Large intestine (tissue), 3 donors: ENCODE measurements at regions not wholly inside any gene's neighbourhood (a gene's known extent, or its start where the extent isn't known, plus 50 kb on each side); places are given as distances from the start of the nearest gene placed in this dataset.

ENCODE experiments used
- DNase-seq, 2 donors: peaks; one replicate each; pipeline versions ENCODE4 v3.0.0 to v3.0.0-alpha.2; 2013
- H3K27ac ChIP-seq: one replicate; pipeline ENCODE4 v1.5.1; 2013; ENCODE audit warnings: low read length
- H3K27me3 ChIP-seq: 2 replicates; pipeline ENCODE4 v1.6.1; 2013; ENCODE audit warnings: low read length; ENCODE audit not compliant: control insufficient read depth, insufficient read depth
- H3K36me3 ChIP-seq: 2 replicates; pipeline ENCODE4 v1.6.1; 2013; ENCODE audit warnings: low read length; ENCODE audit not compliant: control insufficient read depth, insufficient read depth
- H3K4me1 ChIP-seq: one replicate; pipeline ENCODE4 v1.6.1; 2013; ENCODE audit warnings: low read length; ENCODE audit not compliant: control insufficient read depth, insufficient read depth
- H3K4me3 ChIP-seq: one replicate; pipeline ENCODE4 v1.5.1; 2013; ENCODE audit warnings: low read length
- H3K9me3 ChIP-seq: one replicate; pipeline ENCODE4 v1.6.1; 2013; ENCODE audit warnings: mild to moderate bottlenecking, low read depth, low read length, moderate library complexity; ENCODE audit not compliant: control insufficient read depth
- WGBS: methylation state at CpG from one replicate; pipeline ENCODE4 v1.1.5; 2013; ENCODE audit warnings: low lambda C conversion rate; ENCODE audit not compliant: insufficient coverage; 5-methylcytosine and 5-hydroxymethylcytosine counted together

- Histone ChIP-seq H3K36me3 (no peaks in the 10 kb centered on the region), H3K4me3 (no peak overlapping the region), H3K27ac (no peak overlapping the region), H3K9me3 (no peaks in the 10 kb centered on the region), H3K27me3 (no peaks in the 10 kb centered on the region), H3K4me1 (no peaks in the 10 kb centered on the region)
- WGBS, result no CpG with 5 or more reads among the region's 4 CpGs
- no peak for DNase-seq
Measured at GRCh38 chr7:136079478-136079892, 102.3 kb upstream of the MTPN start.

- H3K9me3 ChIP-seq, result no peaks in the 10 kb centered on the region
- no peaks in the 10 kb centered on the region for H3K4me1 ChIP-seq
- no peak overlapping the region for H3K27ac ChIP-seq
- DNase-seq, result no peak
- WGBS, result 100% methylated on average over 1 of the region's 1 CpG
- no peaks in the 10 kb centered on the region for H3K36me3 ChIP-seq
- no peak overlapping the region for H3K4me3 ChIP-seq
- H3K27me3 ChIP-seq, result no peaks in the 10 kb centered on the region
Measured at GRCh38 chr7:136079066-136079465, 101.9 kb upstream of the MTPN start.

- Histone ChIP-seq H3K36me3 (no peaks in the 10 kb centered on the region), H3K4me3 (no peak overlapping the region), H3K4me1 (no peaks in the 10 kb centered on the region), H3K27ac (no peak overlapping the region), H3K9me3 (no peaks in the 10 kb centered on the region), H3K27me3 (no peaks in the 10 kb centered on the region)
- 51% methylated on average over 2 of the region's 4 CpGs for WGBS
- DNase-seq, result no peak
Measured at GRCh38 chr7:136078630-136079029, 101.5 kb upstream of the MTPN start.

GRCh38 chr7:136076954-136077353 is 99.8 kb upstream of the MTPN start:
- Histone ChIP-seq H3K4me3 (no peak overlapping the region), H3K36me3 (no peaks in the 10 kb centered on the region), H3K4me1 (no peaks in the 10 kb centered on the region), H3K27ac (no peak overlapping the region), H3K9me3 (no peaks in the 10 kb centered on the region), H3K27me3 (no peaks in the 10 kb centered on the region)
- DNase-seq, result no peak
- WGBS, result 86% methylated on average over 2 of the region's 2 CpGs

GRCh38 chr7:136074843-136075242 is 97.7 kb upstream of the MTPN start:
- 33% methylated on average over 1 of the region's 2 CpGs for WGBS
- no peak overlapping the region for H3K27ac ChIP-seq
- no peaks in the 10 kb centered on the region for H3K4me1 ChIP-seq
- no peak for DNase-seq
- no peaks in the 10 kb centered on the region for H3K27me3 ChIP-seq
- no peaks in the 10 kb centered on the region for H3K36me3 ChIP-seq
- H3K9me3 ChIP-seq, result no peaks in the 10 kb centered on the region
- H3K4me3 ChIP-seq, result no peak overlapping the region

- no CpG with 5 or more reads among the region's 4 CpGs for WGBS
- Histone ChIP-seq H3K4me1 (no peaks in the 10 kb centered on the region), H3K27me3 (no peaks in the 10 kb centered on the region), H3K27ac (no peak overlapping the region), H3K36me3 (no peaks in the 10 kb centered on the region), H3K9me3 (no peaks in the 10 kb centered on the region), H3K4me3 (no peak overlapping the region)
- no peak for DNase-seq
Measured at GRCh38 chr7:136072447-136072846, 95.3 kb upstream of the MTPN start.

GRCh38 chr7:136070736-136071505 is 93.8 kb upstream of the MTPN start:
- H3K27ac ChIP-seq, result no peak overlapping the region
- H3K36me3 ChIP-seq, result no peaks in the 10 kb centered on the region
- no peak overlapping the region for H3K4me3 ChIP-seq
- no peaks in the 10 kb centered on the region for H3K4me1 ChIP-seq
- DNase-seq, result no peak
- H3K27me3 ChIP-seq, result no peaks in the 10 kb centered on the region
- no peaks in the 10 kb centered on the region for H3K9me3 ChIP-seq
- WGBS, result 67% methylated on average over 1 of the region's 6 CpGs

GRCh38 chr7:136069840-136070529 is 92.8 kb upstream of the MTPN start:
- no peaks in the 10 kb centered on the region for H3K27me3 ChIP-seq
- no peaks in the 10 kb centered on the region for H3K36me3 ChIP-seq
- H3K4me3 ChIP-seq, result no peak overlapping the region
- no peak overlapping the region for H3K27ac ChIP-seq
- WGBS, result no CpG with 5 or more reads among the region's 1 CpG
- no peak for DNase-seq
- H3K4me1 ChIP-seq, result no peaks in the 10 kb centered on the region
- H3K9me3 ChIP-seq, result no peaks in the 10 kb centered on the region

GRCh38 chr7:136067277-136067676 is 90.1 kb upstream of the MTPN start:
- H3K4me3 ChIP-seq, result no peak overlapping the region
- WGBS, result 78% methylated on average over 1 of the region's 1 CpG
- no peaks in the 10 kb centered on the region for H3K27me3 ChIP-seq
- no peaks in the 10 kb centered on the region for H3K4me1 ChIP-seq
- no peaks in the 10 kb centered on the region for H3K36me3 ChIP-seq
- no peaks in the 10 kb centered on the region for H3K9me3 ChIP-seq
- no peak overlapping the region for H3K27ac ChIP-seq
- no peak for DNase-seq

- no peak overlapping the region for H3K27ac ChIP-seq
- no peak overlapping the region for H3K4me3 ChIP-seq
- DNase-seq, result no peak
- 100% methylated on average over 1 of the region's 16 CpGs for WGBS
- no peaks in the 10 kb centered on the region for H3K4me1 ChIP-seq
- H3K27me3 ChIP-seq, result no peaks in the 10 kb centered on the region
- H3K9me3 ChIP-seq, result no peaks in the 10 kb centered on the region
- H3K36me3 ChIP-seq, result no peaks in the 10 kb centered on the region
Measured at GRCh38 chr7:136066304-136067143, 89.4 kb upstream of the MTPN start.
